ENCODE measurements at regions not wholly inside any gene's neighbourhood (a gene's known extent, or its start where the extent isn't known, plus 50 kb on each side); places are given as distances from the start of the nearest gene placed in this dataset.

GRCh38 chr14:104486222-104486923 is 93.2 kb upstream of the C14orf180 start:
- H3K36me3 ChIP-seq, result no peaks in the 10 kb centered on the region
- no peaks in the 10 kb centered on the region for H3K4me1 ChIP-seq
- no peaks in the 10 kb centered on the region; the same call in 1 of the 2 replicates for H3K9me3 ChIP-seq (replicated peaks)
- no peaks in the 10 kb centered on the region for H3K27me3 ChIP-seq
- H3K27ac ChIP-seq, result no peak overlapping the region
- H3K4me3 ChIP-seq, result no peak overlapping the region
- DNase-seq, result no peak

- DNase-seq, result peak; percentile 85 to 95
- H3K9me3 ChIP-seq (replicated peaks), result peaks cover 16% of the 10 kb centered on the region
- H3K36me3 ChIP-seq, result no peaks in the 10 kb centered on the region
- no peaks in the 10 kb centered on the region for H3K27me3 ChIP-seq
- no peak overlapping the region for H3K27ac ChIP-seq
- peaks cover 13% of the 10 kb centered on the region for H3K4me1 ChIP-seq
- H3K4me3 ChIP-seq, result peak overlapping the region; percentile 19; the same call in 1 of the 2 replicates
Observed at GRCh38 chr14:104494483-104494882, 85.1 kb upstream of the C14orf180 start.

- no peak for DNase-seq
- no peaks in the 10 kb centered on the region for H3K36me3 ChIP-seq
- H3K4me3 ChIP-seq, result no peak overlapping the region
- peaks cover 13% of the 10 kb centered on the region for H3K4me1 ChIP-seq
- no peaks in the 10 kb centered on the region for H3K27me3 ChIP-seq
- H3K27ac ChIP-seq, result no peak overlapping the region
- peaks cover 16% of the 10 kb centered on the region for H3K9me3 ChIP-seq (replicated peaks)
Observed at GRCh38 chr14:104496095-104496494, 83.5 kb upstream of the C14orf180 start.

- H3K36me3 ChIP-seq, result no peaks in the 10 kb centered on the region
- no peaks in the 10 kb centered on the region for H3K27me3 ChIP-seq
- DNase-seq, result no peak
- no peak overlapping the region for H3K27ac ChIP-seq
- peaks cover 13% of the 10 kb centered on the region for H3K9me3 ChIP-seq (replicated peaks)
- H3K4me3 ChIP-seq, result no peak overlapping the region
- H3K4me1 ChIP-seq, result no peaks in the 10 kb centered on the region
Observed at GRCh38 chr14:104499784-104500760, 79.5 kb upstream of the C14orf180 start.

- no peak overlapping the region for H3K4me3 ChIP-seq
- no peak overlapping the region for H3K27ac ChIP-seq
- no peaks in the 10 kb centered on the region for H3K4me1 ChIP-seq
- no peak for DNase-seq
- no peaks in the 10 kb centered on the region for H3K36me3 ChIP-seq
- peaks cover 7% of the 10 kb centered on the region; the same call in 1 of the 2 replicates for H3K9me3 ChIP-seq (replicated peaks)
- no peaks in the 10 kb centered on the region for H3K27me3 ChIP-seq
Observed at GRCh38 chr14:104502060-104502459, 77.5 kb upstream of the C14orf180 start.

GRCh38 chr14:104503691-104504090 is 75.9 kb upstream of the C14orf180 start:
- no peak overlapping the region for H3K27ac ChIP-seq
- no peaks in the 10 kb centered on the region for H3K36me3 ChIP-seq
- DNase-seq, result no peak
- peaks cover 11% of the 10 kb centered on the region; the same call in 1 of the 2 replicates for H3K9me3 ChIP-seq (replicated peaks)
- H3K4me1 ChIP-seq, result no peaks in the 10 kb centered on the region
- no peaks in the 10 kb centered on the region for H3K27me3 ChIP-seq
- no peak overlapping the region for H3K4me3 ChIP-seq

- Histone ChIP-seq H3K4me3 (no peak overlapping the region), H3K4me1 (no peaks in the 10 kb centered on the region), H3K27ac (no peak overlapping the region), H3K36me3 (no peaks in the 10 kb centered on the region), H3K9me3 (replicated peaks) (peaks cover 11% of the 10 kb centered on the region; the same call in 1 of the 2 replicates), H3K27me3 (no peaks in the 10 kb centered on the region)
- no peak for DNase-seq
Observed at GRCh38 chr14:104504172-104504735, 75.3 kb upstream of the C14orf180 start.

- no peaks in the 10 kb centered on the region for H3K27me3 ChIP-seq
- no peaks in the 10 kb centered on the region for H3K36me3 ChIP-seq
- H3K4me1 ChIP-seq, result no peaks in the 10 kb centered on the region
- H3K27ac ChIP-seq, result no peak overlapping the region
- no peak overlapping the region for H3K4me3 ChIP-seq
- peaks cover 11% of the 10 kb centered on the region; the same call in 1 of the 2 replicates for H3K9me3 ChIP-seq (replicated peaks)
- no peak for DNase-seq
Observed at GRCh38 chr14:104505085-104506074, 74.2 kb upstream of the C14orf180 start.

GRCh38 chr14:104506461-104507253 is 72.9 kb upstream of the C14orf180 start:
- Histone ChIP-seq H3K9me3 (replicated peaks) (peaks cover 5% of the 10 kb centered on the region; the same call in 1 of the 2 replicates), H3K4me1 (no peaks in the 10 kb centered on the region), H3K36me3 (no peaks in the 10 kb centered on the region), H3K27ac (no peak overlapping the region), H3K4me3 (no peak overlapping the region), H3K27me3 (no peaks in the 10 kb centered on the region)
- no peak for DNase-seq

- Histone ChIP-seq H3K4me1 (no peaks in the 10 kb centered on the region), H3K9me3 (replicated peaks) (peaks cover 4% of the 10 kb centered on the region; the same call in 1 of the 2 replicates), H3K27ac (no peak overlapping the region), H3K27me3 (no peaks in the 10 kb centered on the region), H3K36me3 (no peaks in the 10 kb centered on the region), H3K4me3 (no peak overlapping the region)
- no peak for DNase-seq
Observed at GRCh38 chr14:104507443-104507842, 72.1 kb upstream of the C14orf180 start.

- H3K4me1 ChIP-seq, result no peaks in the 10 kb centered on the region
- H3K27me3 ChIP-seq, result no peaks in the 10 kb centered on the region
- H3K4me3 ChIP-seq, result no peak overlapping the region
- H3K9me3 ChIP-seq (replicated peaks), result peaks cover 4% of the 10 kb centered on the region; the same call in 1 of the 2 replicates
- H3K27ac ChIP-seq, result no peak overlapping the region
- H3K36me3 ChIP-seq, result no peaks in the 10 kb centered on the region
- DNase-seq, result peak in 1 of 2 experiments; percentile 33
Observed at GRCh38 chr14:104509673-104510072, 69.9 kb upstream of the C14orf180 start.

GRCh38 chr14:104510216-104510615 is 69.3 kb upstream of the C14orf180 start:
- no peak overlapping the region for H3K27ac ChIP-seq
- no peaks in the 10 kb centered on the region for H3K4me1 ChIP-seq
- H3K27me3 ChIP-seq, result no peaks in the 10 kb centered on the region
- no peak overlapping the region for H3K4me3 ChIP-seq
- no peaks in the 10 kb centered on the region for H3K36me3 ChIP-seq
- peaks cover 4% of the 10 kb centered on the region; the same call in 1 of the 2 replicates for H3K9me3 ChIP-seq (replicated peaks)
- no peak for DNase-seq

Measured in SJCRH30 (cell line).